ENCODE measurements at regions not wholly inside any gene's neighbourhood (a gene's known extent, or its start where the extent isn't known, plus 50 kb on each side); places are given as distances from the start of the nearest gene placed in this dataset.

DNA sequence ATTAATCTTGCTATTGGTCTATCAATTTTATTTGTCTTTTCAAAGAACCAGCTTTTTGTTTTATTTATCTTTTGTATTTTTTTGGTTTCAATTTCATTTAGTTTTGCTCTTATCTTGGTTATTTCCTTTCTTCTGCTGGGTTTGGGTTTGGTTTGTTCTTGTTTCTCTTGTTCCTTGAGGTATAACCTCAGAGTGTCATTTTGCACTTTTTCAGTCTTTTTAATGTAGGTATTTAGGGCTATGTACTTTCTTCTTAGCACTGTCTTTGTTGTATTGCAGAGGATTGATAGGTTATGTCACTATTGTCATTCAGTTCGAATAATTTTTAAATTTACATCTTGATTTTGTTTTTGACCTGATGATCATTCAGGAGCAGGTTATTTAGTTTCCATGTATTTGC, 92.7 kb upstream of the DCD start:
- no peak overlapping the region for H4K8ac ChIP-seq (replicated peaks; ENCODE audit: insufficient read length, low read depth, low read length)
- no peak overlapping the region for H2BK15ac ChIP-seq (ENCODE audit: low read depth, low read length)
- Mint-ChIP-seq H3K27me3 (ENCODE audit: low read depth) (no peaks in the 10 kb centered on the region; the same call in 1 of the 2 replicates), H3K36me3 (ENCODE audit: insufficient read depth in 1 of 3, low read depth in 3 of 3) (peaks cover 11 to 42% (median 20%) of the 10 kb centered on the region in 3 experiments), H3K4me1 (peaks cover 7 to 22% of the 10 kb centered on the region in 2 experiments), H3K9me3 (peaks cover 31 to 51% of the 10 kb centered on the region in 2 experiments), H3K27ac (no peak overlapping the region), H3K4me3 (no peak overlapping the region)
- H3K14ac ChIP-seq (ENCODE audit: insufficient read depth, low read length) = no peak overlapping the region
- H4K5ac ChIP-seq (ENCODE audit: insufficient read length, low read depth, low read length) = no peak overlapping the region
- TF ChIP-seq, protein P1, sequence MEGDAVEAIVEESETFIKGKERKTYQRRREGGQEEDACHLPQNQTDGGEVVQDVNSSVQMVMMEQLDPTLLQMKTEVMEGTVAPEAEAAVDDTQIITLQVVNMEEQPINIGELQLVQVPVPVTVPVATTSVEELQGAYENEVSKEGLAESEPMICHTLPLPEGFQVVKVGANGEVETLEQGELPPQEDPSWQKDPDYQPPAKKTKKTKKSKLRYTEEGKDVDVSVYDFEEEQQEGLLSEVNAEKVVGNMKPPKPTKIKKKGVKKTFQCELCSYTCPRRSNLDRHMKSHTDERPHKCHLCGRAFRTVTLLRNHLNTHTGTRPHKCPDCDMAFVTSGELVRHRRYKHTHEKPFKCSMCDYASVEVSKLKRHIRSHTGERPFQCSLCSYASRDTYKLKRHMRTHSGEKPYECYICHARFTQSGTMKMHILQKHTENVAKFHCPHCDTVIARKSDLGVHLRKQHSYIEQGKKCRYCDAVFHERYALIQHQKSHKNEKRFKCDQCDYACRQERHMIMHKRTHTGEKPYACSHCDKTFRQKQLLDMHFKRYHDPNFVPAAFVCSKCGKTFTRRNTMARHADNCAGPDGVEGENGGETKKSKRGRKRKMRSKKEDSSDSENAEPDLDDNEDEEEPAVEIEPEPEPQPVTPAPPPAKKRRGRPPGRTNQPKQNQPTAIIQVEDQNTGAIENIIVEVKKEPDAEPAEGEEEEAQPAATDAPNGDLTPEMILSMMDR (conservative IDR thresholded peaks at IDR 0.05) = no peak
- no peak overlapping the region for H3K27ac ChIP-seq (ENCODE audit: insufficient read length, low read depth, low read length)
- H4K91ac ChIP-seq (ENCODE audit: insufficient read length, low read depth, low read length) = no peak overlapping the region
- no peaks in the 10 kb centered on the region for H3K4me1 ChIP-seq (ENCODE audit: insufficient read depth, low read length)
- no peak overlapping the region for H3K23ac ChIP-seq (ENCODE audit: insufficient read length, low read depth, low read length)
- H3K56ac ChIP-seq (ENCODE audit: insufficient read length, low read depth, low read length) = no peak overlapping the region
- no peak overlapping the region for H3T11ph ChIP-seq (ENCODE audit: low read length)
- no peak overlapping the region for H3K4ac ChIP-seq (ENCODE audit: low read depth, low read length)
- no peaks in the 10 kb centered on the region for H4K20me1 ChIP-seq (ENCODE audit: control insufficient read depth, insufficient read depth, insufficient read length)
- no peaks in the 10 kb centered on the region for H3K79me1 ChIP-seq (ENCODE audit: insufficient read depth, low read depth, low read length, poor library complexity, severe bottlenecking)
- H3K4me2 ChIP-seq (ENCODE audit: insufficient read depth, insufficient read length, low read length) = no peak overlapping the region
- H3K23me2 ChIP-seq (ENCODE audit: insufficient read length, low read depth, low read length, poor library complexity, severe bottlenecking) = no peaks in the 10 kb centered on the region
- no peak overlapping the region for H2BK12ac ChIP-seq (ENCODE audit: insufficient read length, low read depth, low read length)
- no peak for DNase-seq
- no peak overlapping the region for H3K9ac ChIP-seq (ENCODE audit: extremely low read depth, insufficient read length, low read length)
- H2AK5ac ChIP-seq (ENCODE audit: insufficient read length, low read length) = no peak overlapping the region
- no peak overlapping the region for H3K18ac ChIP-seq (ENCODE audit: insufficient read length, low read depth, low read length)
- H2BK20ac ChIP-seq (ENCODE audit: low read depth, low read length, poor library complexity, severe bottlenecking) = no peak overlapping the region
- H2BK120ac ChIP-seq (ENCODE audit: low read depth, low read length, poor library complexity, severe bottlenecking) = no peak overlapping the region
- no peak overlapping the region for H2BK5ac ChIP-seq (ENCODE audit: insufficient read length, low read length)
- no peaks in the 10 kb centered on the region for H3K27me3 ChIP-seq (ENCODE audit: insufficient read depth, low read length)
- H3K79me2 ChIP-seq (ENCODE audit: insufficient read depth, low read length) = no peaks in the 10 kb centered on the region
- no CpG with 5 or more reads among the region's 1 CpG for WGBS (ENCODE audit: extremely low coverage, insufficient read length, low lambda C conversion rate)
- peaks cover 13% of the 10 kb centered on the region for H3K9me3 ChIP-seq (ENCODE audit: control insufficient read depth, low read depth, low read length)
- no peak overlapping the region for H2AFZ ChIP-seq (ENCODE audit: low read length)

All from H9 (cell line).